Stimulated activated CD4-positive, alpha-beta T cell treated with anti-CD3 and anti-CD28 coated beads, TNF-alpha, amount 100 ng/mL, for 4 hours (primary cell): ENCODE measurements at regions not wholly inside any gene's neighbourhood (a gene's known extent, or its start where the extent isn't known, plus 50 kb on each side); places are given as distances from the start of the nearest gene placed in this dataset.
"Not testable (repeated sequence)": the region's sequence is repeated elsewhere in the genome, so short reads cannot be mapped to it uniquely, and the experiment has no call there.

Source experiments
- DNase-seq, 3 experiments: peaks; one replicate each; pipeline ENCODE4 v3.0.0-alpha.2; 2020; ENCODE audit warnings: low read depth in 3 of 3

DNA sequence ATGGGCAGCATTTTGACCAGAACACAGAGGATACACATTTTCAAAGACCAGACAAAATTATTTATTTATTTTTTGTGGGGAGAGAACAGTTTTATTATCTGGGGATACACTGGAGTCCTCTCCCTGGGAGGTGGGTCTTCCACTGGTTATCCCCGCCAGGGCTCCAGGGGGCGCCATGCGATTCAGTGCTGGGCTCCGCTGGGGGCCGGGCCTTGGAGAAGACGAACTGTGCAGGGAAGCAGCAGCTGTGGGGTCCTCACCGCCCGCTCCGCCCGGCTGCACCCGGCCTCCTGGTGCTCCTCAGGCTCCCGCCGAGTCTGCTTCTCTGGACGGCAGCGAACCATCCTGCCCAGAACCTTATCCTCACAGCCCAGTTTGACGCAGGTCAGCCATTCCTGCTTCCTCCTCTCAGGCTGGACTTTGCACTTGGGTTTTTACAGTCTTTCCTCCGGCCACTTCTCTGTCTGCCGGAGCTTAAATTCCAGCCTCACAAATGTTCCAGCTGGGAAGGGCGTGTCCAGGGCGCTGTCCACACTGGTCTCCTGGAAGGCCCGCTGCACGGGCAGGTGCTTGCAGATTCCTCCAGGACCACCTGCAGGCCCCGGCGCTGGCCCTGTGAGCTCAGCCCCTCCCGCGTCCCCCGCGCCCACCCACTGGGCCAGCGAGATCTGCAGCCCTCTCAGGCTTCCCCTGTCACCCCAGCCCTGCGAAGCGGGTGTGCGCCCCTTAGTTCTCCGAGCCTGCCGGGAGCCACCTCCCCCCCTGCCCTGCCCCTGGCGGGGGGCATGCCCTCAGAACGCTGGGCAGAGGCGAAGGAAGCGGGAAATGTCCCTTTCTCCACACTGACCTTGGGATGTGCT, 1830.0 kb upstream of the DEFB115 start:
- DNase-seq, result no peak

DNA sequence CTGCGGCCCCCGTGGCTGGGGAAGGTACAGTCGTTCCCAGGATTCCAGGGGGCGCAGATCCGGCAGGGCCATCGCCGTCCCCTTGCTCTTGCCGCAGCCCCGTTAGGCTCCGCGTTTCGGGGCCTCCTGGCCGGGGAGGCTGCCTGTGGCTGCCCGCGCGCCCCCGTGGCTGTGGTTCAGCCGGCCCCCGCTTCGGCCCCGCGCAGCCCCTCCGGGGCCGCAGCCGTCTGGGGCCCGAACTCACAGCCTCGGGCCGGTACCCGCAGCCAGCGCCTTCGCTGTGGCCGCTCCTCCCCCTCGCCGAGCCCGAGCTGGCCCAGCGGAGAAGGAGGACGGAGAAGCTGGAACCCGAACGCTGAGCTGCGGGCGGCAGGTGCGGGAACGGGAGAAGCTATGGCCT, 1826.9 kb upstream of the DEFB115 start:
- no peak for DNase-seq

GRCh38 chr20:29440721-29441120, 1816.7 kb upstream of the DEFB115 start:
- not testable (repeated sequence) for DNase-seq

GRCh38 chr20:29443206-29443781, 1814.2 kb upstream of the DEFB115 start:
- not testable (repeated sequence) for DNase-seq

- DNase-seq, result no peak
Measured at GRCh38 chr20:29443819-29444218, 1813.6 kb upstream of the DEFB115 start.

- DNase-seq, result not testable (repeated sequence)
Measured at GRCh38 chr20:29445050-29445907, 1812.2 kb upstream of the DEFB115 start.

- not testable (repeated sequence) for DNase-seq
Measured at GRCh38 chr20:29447517-29448484, 1809.7 kb upstream of the DEFB115 start.

- no peak for DNase-seq
Measured at GRCh38 chr20:29448806-29449470, 1808.5 kb upstream of the DEFB115 start.

GRCh38 chr20:29452186-29452585, 1805.3 kb upstream of the DEFB115 start:
- no peak for DNase-seq

DNA sequence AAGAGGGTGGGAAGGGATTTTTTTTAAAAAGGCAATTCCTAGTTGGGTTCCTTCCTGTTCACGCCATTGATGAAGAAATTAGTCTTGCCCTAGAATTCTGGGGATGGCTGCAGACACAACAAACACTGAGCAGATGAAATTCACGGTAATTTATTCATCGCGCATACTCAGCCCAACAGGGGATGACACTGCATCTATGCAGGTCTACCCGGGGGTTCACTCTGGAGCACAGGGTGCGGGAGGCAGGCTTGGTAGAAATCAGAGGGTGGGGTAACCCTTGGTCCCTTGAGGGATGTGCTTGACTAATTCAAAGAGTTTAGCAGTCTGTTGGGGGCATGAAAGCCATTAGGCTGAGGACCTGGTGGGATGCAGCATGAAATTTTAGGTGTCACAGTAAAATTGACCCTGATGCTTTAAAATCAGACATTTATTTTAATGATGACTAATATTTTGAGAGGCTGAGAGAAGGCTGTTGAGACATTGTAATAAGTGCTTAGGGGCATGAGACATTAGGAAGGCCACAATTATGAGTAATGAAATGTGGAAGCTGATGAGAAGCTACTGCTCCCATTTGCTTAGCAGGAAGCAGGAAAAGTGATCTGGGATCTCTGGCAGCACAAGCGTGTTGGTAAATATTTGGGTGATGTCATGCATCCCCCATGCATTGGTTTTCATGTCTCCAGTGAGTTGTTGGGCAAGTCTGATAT, 1800.3 kb upstream of the DEFB115 start:
- DNase-seq, result not testable (repeated sequence)

DNA sequence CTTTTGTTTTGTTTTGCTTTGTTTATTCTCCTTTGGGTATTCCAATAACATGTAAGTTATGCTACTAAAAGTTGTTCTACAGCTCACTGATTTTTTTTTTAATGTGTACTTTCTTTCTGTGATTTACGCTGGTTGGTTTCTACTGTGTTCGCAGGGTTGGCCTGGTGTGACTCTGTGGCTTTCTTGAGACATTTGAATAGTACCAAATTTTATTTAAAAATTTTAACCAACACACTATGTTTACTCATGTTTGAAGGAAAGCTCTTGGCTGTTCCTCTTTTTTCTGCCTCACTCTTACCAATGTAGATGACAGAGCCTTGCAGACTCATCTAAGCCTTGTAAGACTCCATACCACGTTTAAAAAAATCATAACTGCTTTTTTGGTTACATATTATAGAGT, 1784.9 kb upstream of the DEFB115 start:
- no peak for DNase-seq

- not testable (repeated sequence) for DNase-seq
Measured at GRCh38 chr20:29492840-29493239, 1764.6 kb upstream of the DEFB115 start.

DNA sequence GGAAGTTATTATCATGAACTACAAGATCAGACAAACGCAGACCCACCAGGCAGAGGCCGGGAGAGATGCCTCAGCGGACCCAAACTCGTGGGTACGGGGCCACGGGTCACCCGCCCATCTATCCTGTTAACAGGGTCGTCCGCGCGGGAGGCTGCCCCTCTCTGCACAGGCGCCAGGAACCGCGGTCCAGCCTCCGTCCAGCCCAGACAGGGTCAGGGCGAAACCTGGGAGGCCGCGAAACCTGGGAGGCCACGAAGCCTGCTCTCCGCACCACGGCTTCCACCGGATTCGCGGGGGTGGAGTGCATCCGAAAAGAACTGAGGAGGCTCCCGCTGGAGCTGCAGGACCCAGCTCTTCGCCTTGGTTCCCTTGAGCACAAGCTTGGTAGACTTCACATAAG, 1760.7 kb upstream of the DEFB115 start:
- DNase-seq, result not testable (repeated sequence)

GRCh38 chr20:29497261-29497671, 1760.2 kb upstream of the DEFB115 start:
- DNase-seq, result no peak

- not testable (repeated sequence) for DNase-seq
Measured at GRCh38 chr20:29497684-29498083, 1759.8 kb upstream of the DEFB115 start.

DNA sequence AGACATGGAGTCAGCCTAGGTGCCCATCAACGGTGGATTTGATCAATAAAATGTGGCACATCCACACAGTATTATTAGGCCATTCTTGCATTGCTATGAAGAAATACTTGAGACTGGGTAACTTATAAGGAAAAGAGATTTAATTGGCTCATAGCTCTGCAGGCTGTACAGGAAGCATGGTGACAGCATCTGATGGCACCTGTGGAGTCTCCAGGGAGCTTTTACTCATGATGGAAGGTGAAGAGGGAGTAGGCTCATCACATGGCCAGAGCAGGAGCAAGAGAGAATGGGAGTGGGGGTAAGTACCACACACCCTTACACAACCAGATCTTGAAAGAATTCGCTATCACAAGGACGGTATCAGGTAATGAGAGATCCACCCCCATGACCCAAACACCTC, 1756.7 kb upstream of the DEFB115 start:
- DNase-seq, result not testable (repeated sequence)

GRCh38 chr20:29514634-29515033, 1742.8 kb upstream of the DEFB115 start:
- DNase-seq, result not testable (repeated sequence)

- not testable (repeated sequence) for DNase-seq
Measured at GRCh38 chr20:29516847-29517246, 1740.6 kb upstream of the DEFB115 start.

DNA sequence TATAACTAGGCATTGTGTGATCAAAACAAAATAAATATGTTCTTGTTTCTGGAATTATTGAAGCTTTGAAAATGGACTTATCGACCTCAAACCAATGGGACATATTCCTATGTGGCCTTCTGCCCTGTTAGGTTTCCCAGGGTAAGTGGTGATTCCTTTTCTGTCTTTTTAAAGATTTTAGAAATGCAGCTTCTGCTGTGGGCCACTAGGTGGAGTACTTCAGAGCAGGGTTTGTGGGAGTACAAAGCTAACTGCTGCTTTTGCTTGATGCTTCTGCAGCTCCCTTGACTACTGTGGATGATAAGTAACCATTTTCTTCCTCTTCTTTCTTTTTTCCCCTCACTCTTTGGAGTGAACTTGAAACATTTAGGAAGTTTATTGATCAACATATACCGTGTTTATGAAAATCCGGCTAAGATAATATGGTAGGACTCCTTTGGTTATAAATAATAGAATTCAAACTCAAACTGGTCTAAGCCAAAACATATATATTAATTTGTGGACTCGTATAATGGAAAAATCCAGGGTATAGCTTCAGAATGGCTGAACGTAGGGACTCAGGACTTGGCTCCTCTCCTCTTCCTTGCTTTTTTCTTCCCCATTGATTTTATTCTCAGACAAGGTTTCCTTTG, 1737.7 kb upstream of the DEFB115 start:
- DNase-seq, result not testable (repeated sequence)
